Cardiac muscle cell (in vitro differentiated cells and primary cell): ENCODE measurements at regions not wholly inside any gene's neighbourhood (a gene's known extent, or its start where the extent isn't known, plus 50 kb on each side); places are given as distances from the start of the nearest gene placed in this dataset.

Source experiments
- DNase-seq, 2 donors: peaks; one replicate each; pipeline versions ENCODE4 v3.0.0 to v3.0.0-alpha.2; 2010 to 2017; ENCODE audit warnings: low read depth in 1 of 2, low spot score in 1 of 2
- H3K27ac ChIP-seq: fragments of 200-600 bp; sonication (generic); 2 replicates; pipeline ENCODE4 v1.5.1; 2016
- H3K27me3 ChIP-seq: fragments of 200-600 bp; sonication (generic); 2 replicates; pipeline ENCODE4 v1.6.0; 2016; ENCODE audit warnings: control low read depth
- H3K36me3 ChIP-seq: fragments of 200-600 bp; sonication (generic); 2 replicates; pipeline ENCODE4 v1.5.1; 2016; ENCODE audit warnings: control low read depth
- H3K4me1 ChIP-seq: fragments of 200-600 bp; sonication (generic); 2 replicates; pipeline ENCODE4 v1.8.1; 2017; ENCODE audit warnings: low read depth, mild to moderate bottlenecking, mixed run types
- H3K4me3 ChIP-seq: fragments of 200-600 bp; sonication (generic); 2 replicates; pipeline ENCODE4 v1.5.1; 2016; ENCODE audit warnings: mild to moderate bottlenecking
- H3K9me3 ChIP-seq: fragments of 200-600 bp; sonication (generic); 2 replicates; pipeline ENCODE4 v1.5.1; 2017; ENCODE audit warnings: low read depth, mild to moderate bottlenecking, control low read depth
- CTCF ChIP-seq: IDR thresholded peaks from 2 replicates; pipeline ENCODE4 v1.5.1; 2012; ENCODE audit warnings: low read depth, mild to moderate bottlenecking, low read length

- Histone ChIP-seq H3K4me1 (no peaks in the 10 kb centered on the region), H3K36me3 (no peaks in the 10 kb centered on the region), H3K27ac (no peak overlapping the region), H3K4me3 (no peak overlapping the region), H3K27me3 (no peaks in the 10 kb centered on the region), H3K9me3 (no peaks in the 10 kb centered on the region)
- no peak for DNase-seq
- no peak for TF ChIP-seq CTCF
Measured at GRCh38 chr21:19577381-19577780, 1173.8 kb upstream of the TMPRSS15 start.

DNA sequence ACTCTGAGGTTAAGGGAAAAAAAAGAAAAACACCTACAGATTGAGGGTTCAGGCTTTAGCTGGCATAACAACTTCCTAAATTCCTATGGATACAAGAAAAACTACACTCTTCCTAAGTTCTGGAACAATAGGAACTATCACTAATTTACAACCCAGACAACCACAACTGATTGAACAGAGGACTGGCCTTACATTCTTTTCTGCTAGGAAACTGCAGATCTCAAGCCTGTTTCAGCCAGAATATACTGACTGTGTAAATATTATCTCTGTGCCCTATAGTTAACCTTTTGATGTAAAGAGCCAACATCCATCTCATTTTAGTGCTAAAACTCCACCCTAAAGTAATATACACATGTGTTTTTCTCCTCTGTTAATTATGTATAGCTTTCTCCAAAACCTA is 1186.5 kb upstream of the TMPRSS15 start:
- H3K4me3 ChIP-seq: no peak overlapping the region
- TF ChIP-seq CTCF: no peak
- DNase-seq: peak in 1 of 2 donors; percentile 8
- H3K27ac ChIP-seq: no peak overlapping the region
- H3K27me3 ChIP-seq: no peaks in the 10 kb centered on the region
- H3K4me1 ChIP-seq: peaks cover 7% of the 10 kb centered on the region
- no peaks in the 10 kb centered on the region for H3K36me3 ChIP-seq
- no peaks in the 10 kb centered on the region for H3K9me3 ChIP-seq

GRCh38 chr21:19603011-19603593 is 1199.5 kb upstream of the TMPRSS15 start:
- no peak overlapping the region for H3K27ac ChIP-seq
- DNase-seq: no peak
- no peaks in the 10 kb centered on the region for H3K4me1 ChIP-seq
- no peaks in the 10 kb centered on the region for H3K9me3 ChIP-seq
- no peak overlapping the region for H3K4me3 ChIP-seq
- TF ChIP-seq CTCF: no peak
- H3K27me3 ChIP-seq: no peaks in the 10 kb centered on the region
- no peaks in the 10 kb centered on the region for H3K36me3 ChIP-seq

GRCh38 chr21:19608101-19608621 is 1204.6 kb upstream of the TMPRSS15 start:
- no peak for TF ChIP-seq CTCF
- no peaks in the 10 kb centered on the region for H3K27me3 ChIP-seq
- H3K4me1 ChIP-seq: no peaks in the 10 kb centered on the region
- H3K27ac ChIP-seq: no peak overlapping the region
- H3K4me3 ChIP-seq: no peak overlapping the region
- H3K36me3 ChIP-seq: no peaks in the 10 kb centered on the region
- no peak for DNase-seq
- H3K9me3 ChIP-seq: no peaks in the 10 kb centered on the region

DNA sequence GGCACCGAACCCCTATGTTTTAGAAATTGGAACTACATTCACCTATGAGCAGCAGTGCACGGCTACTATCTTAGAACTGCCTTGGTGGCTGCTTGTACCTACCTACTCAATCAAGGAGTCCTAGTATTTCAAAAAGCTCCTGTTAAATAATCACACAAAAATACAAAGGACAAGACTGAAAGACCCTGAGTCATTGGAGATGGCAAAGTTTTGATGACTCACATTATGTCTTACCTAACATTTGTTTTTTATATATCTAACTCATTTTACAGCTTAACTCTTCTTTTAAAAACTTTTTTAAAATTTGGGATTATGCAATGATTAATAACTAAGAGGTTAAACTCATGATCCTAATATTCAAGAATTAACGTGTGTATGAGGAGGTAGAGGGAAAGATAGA is 1206.0 kb upstream of the TMPRSS15 start:
- Histone ChIP-seq H3K36me3 (no peaks in the 10 kb centered on the region), H3K27ac (no peak overlapping the region), H3K27me3 (no peaks in the 10 kb centered on the region), H3K9me3 (no peaks in the 10 kb centered on the region), H3K4me1 (no peaks in the 10 kb centered on the region), H3K4me3 (no peak overlapping the region)
- DNase-seq: no peak
- no peak for TF ChIP-seq CTCF
